Right hindlimb (tissue), 1 donor: ENCODE measurements at regions not wholly inside any gene's neighbourhood (a gene's known extent, or its start where the extent isn't known, plus 50 kb on each side); places are given as distances from the start of the nearest gene placed in this dataset.
"Not testable (repeated sequence)": the region's sequence is repeated elsewhere in the genome, so short reads cannot be mapped to it uniquely, and the experiment has no call there.

Experiments used
- DNase-seq: peaks from one replicate; pipeline ENCODE4 v3.0.0-alpha.2; 2018

- no peak for DNase-seq
Observed at GRCh38 chr3:22334996-22335395, 584.0 kb upstream of the ZNF385D start.

- no peak for DNase-seq
Observed at GRCh38 chr3:22349215-22349851, 598.3 kb upstream of the ZNF385D start.

DNA sequence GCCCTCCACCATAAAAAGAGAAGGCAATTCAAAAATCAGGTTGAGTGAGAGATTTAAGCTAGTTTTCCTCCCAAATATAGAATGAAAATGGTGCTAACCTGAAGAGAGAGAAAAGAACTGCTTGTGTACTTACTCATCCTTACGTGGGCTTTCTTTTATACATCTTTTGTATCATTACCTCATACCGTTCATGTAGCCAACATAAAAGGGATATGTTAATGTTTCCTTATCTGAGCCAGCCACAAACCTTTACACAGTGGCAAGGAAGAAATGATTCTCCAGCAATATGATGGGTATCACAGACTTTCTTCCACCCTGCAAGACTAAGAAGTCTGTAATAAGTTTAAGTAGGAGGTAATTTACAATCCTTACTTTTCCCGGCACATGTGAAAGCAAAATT lies 600.8 kb upstream of the ZNF385D start:
- DNase-seq, result no peak

DNA sequence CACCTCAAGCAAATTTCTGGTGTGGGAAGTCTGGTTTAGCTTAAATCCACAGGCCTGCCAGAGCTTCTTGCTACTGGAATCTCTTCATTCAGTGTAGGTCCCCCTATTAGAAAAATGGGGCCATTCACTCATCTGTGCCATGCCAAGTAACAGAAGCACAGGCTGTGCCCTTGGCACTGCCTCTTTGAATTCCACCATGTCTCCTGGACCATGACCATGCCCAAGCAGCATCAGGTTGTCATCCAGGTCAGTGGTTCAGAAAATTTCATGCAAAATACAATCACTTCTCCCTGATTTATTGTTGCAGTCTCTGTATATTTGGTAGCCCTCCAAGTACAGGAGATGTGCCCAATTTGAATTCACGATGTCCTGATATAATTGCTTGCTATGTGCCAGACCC lies 602.1 kb upstream of the ZNF385D start:
- DNase-seq, result no peak

DNA sequence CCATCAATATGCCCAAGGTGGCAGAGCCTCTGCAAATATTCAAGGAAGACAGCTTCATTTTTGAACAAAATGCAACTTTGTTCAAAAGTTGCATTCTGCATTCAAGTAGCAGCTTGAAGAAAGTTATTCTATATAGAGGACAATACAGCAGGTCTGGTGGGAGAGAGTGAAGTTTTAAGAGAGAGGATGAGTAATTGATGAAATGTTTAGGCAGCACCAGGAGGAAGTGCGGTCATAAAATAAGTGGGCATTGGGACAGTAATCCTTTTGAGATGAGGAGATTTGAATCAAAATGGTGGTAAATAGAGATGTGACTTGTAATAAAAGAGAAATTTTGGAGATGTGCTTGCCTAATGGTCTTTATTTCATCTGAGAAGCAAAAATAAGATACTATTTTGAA lies 607.3 kb upstream of the ZNF385D start:
- DNase-seq, result no peak

DNA sequence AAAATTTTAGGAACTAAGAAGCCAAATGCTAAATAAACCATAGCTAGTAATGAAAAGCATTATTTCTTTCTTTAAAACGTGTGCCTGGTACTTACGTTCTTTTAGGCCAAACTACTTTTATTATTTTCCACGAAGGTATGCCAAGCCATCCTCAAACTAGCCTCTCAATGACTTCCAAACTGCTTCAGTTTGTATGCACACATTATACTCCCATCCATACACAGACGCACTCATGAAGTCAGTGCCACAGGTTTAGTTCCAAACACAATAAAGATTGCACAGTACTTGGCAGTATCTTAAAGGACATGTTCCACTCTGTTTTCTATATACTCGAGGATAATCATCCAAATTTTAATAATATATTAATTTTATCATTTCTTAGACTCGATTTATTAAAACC lies 609.2 kb upstream of the ZNF385D start:
- no peak for DNase-seq

GRCh38 chr3:22360970-22361369 lies 610.0 kb upstream of the ZNF385D start:
- no peak for DNase-seq

GRCh38 chr3:22361521-22361920 lies 610.5 kb upstream of the ZNF385D start:
- no peak for DNase-seq

- DNase-seq, result no peak
Observed at GRCh38 chr3:22364851-22365250, 613.8 kb upstream of the ZNF385D start.

DNA sequence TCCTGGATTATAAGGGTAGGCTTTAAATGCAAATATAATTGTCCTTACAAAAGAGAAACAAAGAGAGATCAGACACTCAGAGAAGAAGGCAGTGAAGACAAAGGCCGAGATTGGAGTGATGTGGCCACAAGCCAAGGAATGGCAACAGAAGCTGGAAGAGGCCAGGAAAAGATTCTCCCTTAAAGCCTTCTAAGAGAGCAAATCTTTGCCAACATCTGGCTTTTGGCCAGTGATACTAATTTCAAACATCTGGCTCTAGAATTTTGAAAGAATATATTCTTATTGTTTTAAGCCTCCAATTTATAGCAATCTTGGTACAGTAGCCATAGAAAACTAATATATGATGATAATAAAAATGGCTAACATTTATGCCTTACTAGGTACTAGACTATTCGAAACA lies 615.8 kb upstream of the ZNF385D start:
- no peak for DNase-seq

- no peak for DNase-seq
Observed at GRCh38 chr3:22371036-22371435, 620.0 kb upstream of the ZNF385D start.

GRCh38 chr3:22371607-22372291 lies 620.7 kb upstream of the ZNF385D start:
- DNase-seq, result peak; percentile 21

DNA sequence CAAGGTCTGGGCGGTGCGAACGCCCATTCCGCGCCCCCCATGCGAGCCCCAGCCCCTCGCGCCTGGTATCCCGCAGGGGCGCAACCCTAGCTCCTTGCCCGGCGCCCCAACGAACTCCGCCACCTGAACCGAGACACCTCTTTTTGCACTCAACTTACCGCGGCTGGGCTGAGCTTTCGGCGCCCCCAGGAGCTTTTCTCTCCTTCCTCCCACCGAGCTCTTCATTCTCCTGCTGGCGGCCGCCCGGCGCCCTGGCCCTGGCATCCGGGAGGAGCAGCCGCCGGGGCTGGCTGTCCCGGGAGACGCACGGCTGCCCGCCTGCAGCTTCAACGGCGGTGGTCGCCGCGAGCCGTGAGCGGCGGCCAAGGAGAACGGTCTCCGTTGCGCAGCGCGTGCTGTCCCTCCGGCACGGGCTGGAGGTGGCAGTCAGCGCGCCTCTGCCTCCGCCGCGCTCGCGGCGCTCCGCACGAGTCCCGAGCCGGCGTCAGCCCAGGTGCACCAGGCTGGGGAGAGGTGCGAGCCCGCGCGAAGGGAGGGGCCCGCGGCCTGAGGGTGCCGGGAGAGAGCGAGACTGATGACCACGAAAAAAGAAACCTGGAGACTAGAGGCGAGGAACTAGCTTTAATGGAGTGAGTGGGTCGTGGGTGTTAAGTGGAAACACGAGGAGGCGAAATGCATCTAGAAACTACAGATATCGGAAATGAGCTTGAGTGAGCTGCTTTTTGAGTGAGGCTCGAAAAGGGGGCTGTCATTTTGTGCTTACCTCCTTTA lies 621.5 kb upstream of the ZNF385D start:
- peak; percentile 44 for DNase-seq

DNA sequence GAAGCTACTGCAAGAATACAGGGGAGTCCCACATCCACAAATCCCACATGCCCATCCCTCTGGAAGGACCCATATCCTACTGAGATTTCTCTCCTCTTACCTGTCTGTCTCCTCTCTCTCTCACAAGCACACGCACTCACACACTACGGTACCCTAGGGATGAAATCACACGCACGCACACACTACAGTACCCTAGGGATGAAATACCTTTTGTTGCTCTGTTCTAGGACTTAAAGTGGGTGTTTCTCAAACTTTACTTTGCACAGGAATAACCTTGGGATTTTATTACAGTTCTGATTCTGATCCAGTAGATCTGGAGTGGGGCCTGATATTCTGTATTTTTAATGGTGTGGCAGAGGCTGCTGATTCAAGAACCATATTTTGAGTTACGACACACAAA lies 622.2 kb upstream of the ZNF385D start:
- DNase-seq, result no peak

DNA sequence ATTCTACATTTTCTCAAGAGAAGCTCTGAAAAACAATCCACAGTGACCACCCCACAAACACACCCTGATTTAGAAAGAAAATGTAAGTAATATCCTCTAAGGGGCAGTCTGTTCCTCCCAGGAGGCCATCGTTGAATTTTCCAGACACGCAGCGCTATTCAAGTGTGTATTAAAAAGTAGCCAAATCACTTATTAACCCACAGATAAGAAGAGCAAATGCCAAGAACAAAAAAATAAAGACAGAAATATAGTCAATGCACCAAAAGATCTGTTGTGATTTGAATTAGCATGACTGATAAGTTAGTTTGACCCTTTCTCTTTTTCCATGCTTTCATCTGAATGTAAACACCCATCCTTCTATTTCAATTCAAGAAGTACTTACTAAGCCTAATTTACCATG lies 622.8 kb upstream of the ZNF385D start:
- no peak for DNase-seq

DNA sequence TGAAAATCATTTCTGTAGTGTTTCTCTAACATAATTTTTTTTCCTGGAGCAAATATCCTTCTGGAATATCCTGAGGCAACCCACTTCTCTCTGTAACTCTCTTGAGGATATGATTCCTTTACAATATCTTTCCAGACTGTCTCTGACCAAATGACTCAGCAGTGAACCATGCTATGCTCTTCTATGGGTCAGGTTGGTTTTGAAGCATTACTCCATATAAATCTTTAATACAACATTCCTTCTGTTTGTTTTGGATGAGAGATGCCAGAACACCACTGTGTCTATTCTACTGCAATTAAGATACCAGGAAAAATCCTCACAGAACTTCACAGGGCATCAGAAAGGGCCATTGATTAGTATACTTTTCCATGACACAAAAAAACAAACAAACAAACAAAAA lies 626.4 kb upstream of the ZNF385D start:
- DNase-seq, result no peak

GRCh38 chr3:22378869-22379268 lies 627.9 kb upstream of the ZNF385D start:
- no peak for DNase-seq

DNA sequence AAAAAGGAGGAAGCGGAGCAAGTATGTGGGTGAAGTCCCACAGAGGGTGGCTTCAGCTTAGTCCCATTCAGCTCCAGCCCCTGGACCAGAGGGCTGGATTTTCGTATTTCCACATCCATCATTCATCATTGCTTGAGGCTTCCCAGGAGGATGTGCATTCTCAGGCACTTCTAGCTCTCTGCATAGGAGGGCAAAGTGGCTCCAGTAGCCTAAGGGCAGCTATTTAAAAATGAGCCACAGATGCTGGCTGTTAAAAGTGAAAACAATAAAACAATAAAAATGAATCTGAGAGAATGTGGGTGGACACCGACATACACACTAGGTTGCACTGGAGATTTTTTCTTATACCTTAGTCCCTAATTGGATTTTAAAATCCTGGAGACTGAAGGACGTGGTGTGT lies 629.2 kb upstream of the ZNF385D start:
- DNase-seq, result no peak

- not testable (repeated sequence) for DNase-seq
Observed at GRCh38 chr3:22381564-22381963, 630.6 kb upstream of the ZNF385D start.

DNA sequence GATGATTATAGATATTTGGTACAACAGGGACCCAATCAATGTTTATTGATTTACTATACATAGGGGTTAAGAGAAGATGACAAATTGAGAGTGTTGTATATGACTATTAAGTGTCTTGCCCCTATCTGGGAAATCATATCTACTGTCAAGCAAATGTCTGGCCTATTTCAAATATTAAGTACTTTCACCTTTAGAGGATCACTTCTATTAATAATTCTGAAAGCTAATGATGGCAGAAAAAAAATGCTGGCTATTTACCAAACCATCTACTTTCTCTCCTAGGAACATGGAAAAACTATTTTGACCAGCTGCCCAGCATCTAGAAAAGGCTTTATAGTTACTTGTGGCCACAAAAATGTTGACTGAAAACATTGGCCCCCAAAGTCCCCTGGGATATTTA lies 632.3 kb upstream of the ZNF385D start:
- DNase-seq, result no peak

GRCh38 chr3:22386107-22386506 lies 635.1 kb upstream of the ZNF385D start:
- DNase-seq, result no peak

GRCh38 chr3:22392286-22392685 lies 641.3 kb upstream of the ZNF385D start:
- DNase-seq, result no peak

GRCh38 chr3:22392859-22393258 lies 641.8 kb upstream of the ZNF385D start:
- DNase-seq, result no peak

DNA sequence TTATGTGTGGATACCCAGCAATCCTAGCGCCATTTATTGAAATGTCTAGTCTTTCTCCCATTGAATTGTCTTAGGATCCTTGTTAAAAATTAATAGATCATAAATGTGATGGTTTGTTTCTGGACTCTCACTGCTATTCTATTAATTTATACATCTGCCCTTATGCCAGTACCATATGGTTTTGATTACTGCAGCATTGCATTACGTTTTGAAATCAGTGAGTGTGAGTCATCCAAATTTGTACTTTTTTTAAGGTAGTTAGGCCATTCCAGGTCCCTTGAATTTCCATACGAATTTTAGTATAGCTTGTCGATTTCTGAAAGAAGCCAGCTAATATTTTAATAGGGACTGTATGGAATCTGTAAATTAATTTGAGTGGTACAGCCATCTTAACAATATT lies 648.6 kb upstream of the ZNF385D start:
- no peak for DNase-seq
